ENCODE measurements at regions not wholly inside any gene's neighbourhood (a gene's known extent, or its start where the extent isn't known, plus 50 kb on each side); places are given as distances from the start of the nearest gene placed in this dataset.

DNA sequence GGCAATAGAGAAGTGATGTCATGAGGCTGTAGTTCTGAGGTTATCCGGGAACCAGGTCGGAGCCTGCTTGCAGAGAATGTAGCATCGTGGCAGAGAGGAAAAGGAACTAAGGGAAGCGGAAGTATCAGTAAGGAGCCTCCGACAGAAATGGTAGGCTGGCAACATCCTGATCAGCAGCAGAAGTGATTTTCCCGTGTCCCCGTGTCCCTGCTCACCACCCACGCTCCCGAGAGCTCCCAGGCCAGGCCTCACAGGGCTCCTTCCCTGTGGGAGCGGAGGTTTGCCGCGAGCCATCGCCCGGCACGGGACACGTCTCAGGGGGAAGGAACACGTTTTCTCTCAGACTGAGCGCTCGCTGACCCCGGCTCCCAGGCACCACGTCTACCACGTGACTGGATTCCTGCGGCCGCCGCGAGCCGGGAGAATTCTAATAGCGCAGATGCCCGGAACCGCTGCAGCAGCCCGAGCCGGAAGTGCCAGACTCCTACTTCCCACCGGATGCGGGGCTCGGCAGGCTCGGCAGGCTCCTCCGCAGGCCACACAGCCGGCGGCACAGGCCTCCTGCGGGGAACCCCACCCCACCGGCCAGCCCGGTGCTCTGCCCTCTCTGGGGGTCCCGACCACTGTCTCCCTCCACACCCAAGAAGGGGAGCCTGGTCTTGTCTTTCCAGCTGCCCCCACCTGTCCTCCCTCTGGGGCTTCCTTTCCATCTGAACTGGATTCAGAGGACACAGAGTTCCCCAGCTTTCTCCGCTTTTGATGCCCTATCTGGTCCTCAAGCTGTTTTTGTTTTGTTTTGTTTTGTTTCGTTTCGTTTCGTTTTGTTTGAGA, 99.3 kb downstream of the BDH1 start (continued):
- TF ChIP-seq, protein P1, sequence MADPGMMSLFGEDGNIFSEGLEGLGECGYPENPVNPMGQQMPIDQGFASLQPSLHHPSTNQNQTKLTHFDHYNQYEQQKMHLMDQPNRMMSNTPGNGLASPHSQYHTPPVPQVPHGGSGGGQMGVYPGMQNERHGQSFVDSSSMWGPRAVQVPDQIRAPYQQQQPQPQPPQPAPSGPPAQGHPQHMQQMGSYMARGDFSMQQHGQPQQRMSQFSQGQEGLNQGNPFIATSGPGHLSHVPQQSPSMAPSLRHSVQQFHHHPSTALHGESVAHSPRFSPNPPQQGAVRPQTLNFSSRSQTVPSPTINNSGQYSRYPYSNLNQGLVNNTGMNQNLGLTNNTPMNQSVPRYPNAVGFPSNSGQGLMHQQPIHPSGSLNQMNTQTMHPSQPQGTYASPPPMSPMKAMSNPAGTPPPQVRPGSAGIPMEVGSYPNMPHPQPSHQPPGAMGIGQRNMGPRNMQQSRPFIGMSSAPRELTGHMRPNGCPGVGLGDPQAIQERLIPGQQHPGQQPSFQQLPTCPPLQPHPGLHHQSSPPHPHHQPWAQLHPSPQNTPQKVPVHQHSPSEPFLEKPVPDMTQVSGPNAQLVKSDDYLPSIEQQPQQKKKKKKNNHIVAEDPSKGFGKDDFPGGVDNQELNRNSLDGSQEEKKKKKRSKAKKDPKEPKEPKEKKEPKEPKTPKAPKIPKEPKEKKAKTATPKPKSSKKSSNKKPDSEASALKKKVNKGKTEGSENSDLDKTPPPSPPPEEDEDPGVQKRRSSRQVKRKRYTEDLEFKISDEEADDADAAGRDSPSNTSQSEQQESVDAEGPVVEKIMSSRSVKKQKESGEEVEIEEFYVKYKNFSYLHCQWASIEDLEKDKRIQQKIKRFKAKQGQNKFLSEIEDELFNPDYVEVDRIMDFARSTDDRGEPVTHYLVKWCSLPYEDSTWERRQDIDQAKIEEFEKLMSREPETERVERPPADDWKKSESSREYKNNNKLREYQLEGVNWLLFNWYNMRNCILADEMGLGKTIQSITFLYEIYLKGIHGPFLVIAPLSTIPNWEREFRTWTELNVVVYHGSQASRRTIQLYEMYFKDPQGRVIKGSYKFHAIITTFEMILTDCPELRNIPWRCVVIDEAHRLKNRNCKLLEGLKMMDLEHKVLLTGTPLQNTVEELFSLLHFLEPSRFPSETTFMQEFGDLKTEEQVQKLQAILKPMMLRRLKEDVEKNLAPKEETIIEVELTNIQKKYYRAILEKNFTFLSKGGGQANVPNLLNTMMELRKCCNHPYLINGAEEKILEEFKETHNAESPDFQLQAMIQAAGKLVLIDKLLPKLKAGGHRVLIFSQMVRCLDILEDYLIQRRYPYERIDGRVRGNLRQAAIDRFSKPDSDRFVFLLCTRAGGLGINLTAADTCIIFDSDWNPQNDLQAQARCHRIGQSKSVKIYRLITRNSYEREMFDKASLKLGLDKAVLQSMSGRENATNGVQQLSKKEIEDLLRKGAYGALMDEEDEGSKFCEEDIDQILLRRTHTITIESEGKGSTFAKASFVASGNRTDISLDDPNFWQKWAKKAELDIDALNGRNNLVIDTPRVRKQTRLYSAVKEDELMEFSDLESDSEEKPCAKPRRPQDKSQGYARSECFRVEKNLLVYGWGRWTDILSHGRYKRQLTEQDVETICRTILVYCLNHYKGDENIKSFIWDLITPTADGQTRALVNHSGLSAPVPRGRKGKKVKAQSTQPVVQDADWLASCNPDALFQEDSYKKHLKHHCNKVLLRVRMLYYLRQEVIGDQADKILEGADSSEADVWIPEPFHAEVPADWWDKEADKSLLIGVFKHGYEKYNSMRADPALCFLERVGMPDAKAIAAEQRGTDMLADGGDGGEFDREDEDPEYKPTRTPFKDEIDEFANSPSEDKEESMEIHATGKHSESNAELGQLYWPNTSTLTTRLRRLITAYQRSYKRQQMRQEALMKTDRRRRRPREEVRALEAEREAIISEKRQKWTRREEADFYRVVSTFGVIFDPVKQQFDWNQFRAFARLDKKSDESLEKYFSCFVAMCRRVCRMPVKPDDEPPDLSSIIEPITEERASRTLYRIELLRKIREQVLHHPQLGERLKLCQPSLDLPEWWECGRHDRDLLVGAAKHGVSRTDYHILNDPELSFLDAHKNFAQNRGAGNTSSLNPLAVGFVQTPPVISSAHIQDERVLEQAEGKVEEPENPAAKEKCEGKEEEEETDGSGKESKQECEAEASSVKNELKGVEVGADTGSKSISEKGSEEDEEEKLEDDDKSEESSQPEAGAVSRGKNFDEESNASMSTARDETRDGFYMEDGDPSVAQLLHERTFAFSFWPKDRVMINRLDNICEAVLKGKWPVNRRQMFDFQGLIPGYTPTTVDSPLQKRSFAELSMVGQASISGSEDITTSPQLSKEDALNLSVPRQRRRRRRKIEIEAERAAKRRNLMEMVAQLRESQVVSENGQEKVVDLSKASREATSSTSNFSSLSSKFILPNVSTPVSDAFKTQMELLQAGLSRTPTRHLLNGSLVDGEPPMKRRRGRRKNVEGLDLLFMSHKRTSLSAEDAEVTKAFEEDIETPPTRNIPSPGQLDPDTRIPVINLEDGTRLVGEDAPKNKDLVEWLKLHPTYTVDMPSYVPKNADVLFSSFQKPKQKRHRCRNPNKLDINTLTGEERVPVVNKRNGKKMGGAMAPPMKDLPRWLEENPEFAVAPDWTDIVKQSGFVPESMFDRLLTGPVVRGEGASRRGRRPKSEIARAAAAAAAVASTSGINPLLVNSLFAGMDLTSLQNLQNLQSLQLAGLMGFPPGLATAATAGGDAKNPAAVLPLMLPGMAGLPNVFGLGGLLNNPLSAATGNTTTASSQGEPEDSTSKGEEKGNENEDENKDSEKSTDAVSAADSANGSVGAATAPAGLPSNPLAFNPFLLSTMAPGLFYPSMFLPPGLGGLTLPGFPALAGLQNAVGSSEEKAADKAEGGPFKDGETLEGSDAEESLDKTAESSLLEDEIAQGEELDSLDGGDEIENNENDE (IDR thresholded peaks at IDR 0.05; ENCODE audit: insufficient replicate concordance, low read length), result no peak
- TF ChIP-seq GABPA (IDR thresholded peaks at IDR 0.05; ENCODE audit: borderline replicate concordance, insufficient read depth, low read length) (peak; percentile 79), EZH2 (IDR thresholded peaks at IDR 0.05; ENCODE audit: low read depth, low read length, severe bottlenecking) (no peak)
- TF ChIP-seq, protein P2, sequence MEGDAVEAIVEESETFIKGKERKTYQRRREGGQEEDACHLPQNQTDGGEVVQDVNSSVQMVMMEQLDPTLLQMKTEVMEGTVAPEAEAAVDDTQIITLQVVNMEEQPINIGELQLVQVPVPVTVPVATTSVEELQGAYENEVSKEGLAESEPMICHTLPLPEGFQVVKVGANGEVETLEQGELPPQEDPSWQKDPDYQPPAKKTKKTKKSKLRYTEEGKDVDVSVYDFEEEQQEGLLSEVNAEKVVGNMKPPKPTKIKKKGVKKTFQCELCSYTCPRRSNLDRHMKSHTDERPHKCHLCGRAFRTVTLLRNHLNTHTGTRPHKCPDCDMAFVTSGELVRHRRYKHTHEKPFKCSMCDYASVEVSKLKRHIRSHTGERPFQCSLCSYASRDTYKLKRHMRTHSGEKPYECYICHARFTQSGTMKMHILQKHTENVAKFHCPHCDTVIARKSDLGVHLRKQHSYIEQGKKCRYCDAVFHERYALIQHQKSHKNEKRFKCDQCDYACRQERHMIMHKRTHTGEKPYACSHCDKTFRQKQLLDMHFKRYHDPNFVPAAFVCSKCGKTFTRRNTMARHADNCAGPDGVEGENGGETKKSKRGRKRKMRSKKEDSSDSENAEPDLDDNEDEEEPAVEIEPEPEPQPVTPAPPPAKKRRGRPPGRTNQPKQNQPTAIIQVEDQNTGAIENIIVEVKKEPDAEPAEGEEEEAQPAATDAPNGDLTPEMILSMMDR (IDR thresholded peaks at IDR 0.05; ENCODE audit: control extremely low read depth in 1 of 3, insufficient read depth in 1 of 3, low read depth in 1 of 3, low read length in 3 of 3), result no peak
- TF ChIP-seq, protein P3, sequence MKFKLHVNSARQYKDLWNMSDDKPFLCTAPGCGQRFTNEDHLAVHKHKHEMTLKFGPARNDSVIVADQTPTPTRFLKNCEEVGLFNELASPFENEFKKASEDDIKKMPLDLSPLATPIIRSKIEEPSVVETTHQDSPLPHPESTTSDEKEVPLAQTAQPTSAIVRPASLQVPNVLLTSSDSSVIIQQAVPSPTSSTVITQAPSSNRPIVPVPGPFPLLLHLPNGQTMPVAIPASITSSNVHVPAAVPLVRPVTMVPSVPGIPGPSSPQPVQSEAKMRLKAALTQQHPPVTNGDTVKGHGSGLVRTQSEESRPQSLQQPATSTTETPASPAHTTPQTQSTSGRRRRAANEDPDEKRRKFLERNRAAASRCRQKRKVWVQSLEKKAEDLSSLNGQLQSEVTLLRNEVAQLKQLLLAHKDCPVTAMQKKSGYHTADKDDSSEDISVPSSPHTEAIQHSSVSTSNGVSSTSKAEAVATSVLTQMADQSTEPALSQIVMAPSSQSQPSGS (IDR thresholded peaks at IDR 0.05; ENCODE audit: low read length), result peak; percentile 34; the same call in 1 of the 2 replicates

Data from H1 (cell line).